GM12892 (cell line): ENCODE measurements at regions not wholly inside any gene's neighbourhood (a gene's known extent, or its start where the extent isn't known, plus 50 kb on each side); places are given as distances from the start of the nearest gene placed in this dataset.

Source experiments
- POLR2A ChIP-seq: IDR thresholded peaks from 2 replicates; pipeline ENCODE4 v1.6.1; 2011; ENCODE audit warnings: low read depth, low read length, control low read depth
- POLR2AphosphoS5 ChIP-seq: IDR thresholded peaks from 2 replicates; pipeline ENCODE4 v1.6.1; 2011; ENCODE audit warnings: low read depth, low read length, control low read depth
- TAF1 ChIP-seq: IDR thresholded peaks from 2 replicates; pipeline ENCODE4 v1.6.1; 2011; ENCODE audit warnings: low read depth, mild to moderate bottlenecking, control low read depth, low read length, borderline replicate concordance

GRCh38 chr4:152245680-152246079 is 290.2 kb downstream of the FBXW7 start:
- no peak for TF ChIP-seq POLR2A
- TF ChIP-seq POLR2AphosphoS5: no peak
- no peak for TF ChIP-seq TAF1
